Kidney (tissue), 13 donors: ENCODE measurements at regions not wholly inside any gene's neighbourhood (a gene's known extent, or its start where the extent isn't known, plus 50 kb on each side); places are given as distances from the start of the nearest gene placed in this dataset.

Source experiments
- DNase-seq, 5 donors: peaks; one replicate each; pipeline ENCODE4 v3.0.0-alpha.2; 2013 to 2020
- FAIRE-seq: peaks from 2 replicates; lab custom pipeline; 2012; peaks lifted over from hg19 to GRCh38; lab: Jason Lieb, UNC
- H3K27ac ChIP-seq, 2 donors: one replicate each; pipeline ENCODE4 v1.7.0; 2013; ENCODE audit warnings: low read depth in 2 of 2, low read length in 2 of 2, inconsistent platforms in 1 of 2
- H3K27me3 ChIP-seq: one replicate; pipeline ENCODE4 v1.7.1; 2013; ENCODE audit warnings: low read length, inconsistent platforms; ENCODE audit not compliant: control insufficient read depth, insufficient read depth
- H3K36me3 ChIP-seq, 3 donors: one replicate each; pipeline versions ENCODE4 v1.7.0 to v1.7.1; 2013; ENCODE audit warnings: low read length in 3 of 3, control low read depth in 1 of 3, inconsistent platforms in 1 of 3; ENCODE audit not compliant: insufficient read depth in 3 of 3, control insufficient read depth in 2 of 3
- H3K4me1 ChIP-seq, 3 donors: one replicate each; pipeline versions ENCODE4 v1.7.0 to v1.7.1; 2013; ENCODE audit warnings: low read length in 3 of 3, inconsistent platforms in 1 of 3, low read depth in 1 of 3; ENCODE audit not compliant: control insufficient read depth in 2 of 3, insufficient read depth in 2 of 3
- H3K4me3 ChIP-seq, 3 donors: one replicate each; pipeline versions ENCODE4 v1.7.0 to v1.8.1; 2013; ENCODE audit warnings: low read length in 3 of 3, control low read depth in 1 of 3, inconsistent platforms in 1 of 3
- H3K9ac ChIP-seq, 3 donors: one replicate each; pipeline versions ENCODE4 v1.7.0 to v1.7.1; 2013; ENCODE audit warnings: low read length in 3 of 3, control low read depth in 1 of 3, inconsistent platforms in 1 of 3
- H3K9me3 ChIP-seq, 3 donors: one replicate each; pipeline versions ENCODE4 v1.7.0 to v1.7.1; 2013; ENCODE audit warnings: low read length in 3 of 3, control low read depth in 1 of 3, inconsistent platforms in 1 of 3; ENCODE audit not compliant: control insufficient read depth in 2 of 3, insufficient read depth in 1 of 3
- intact Hi-C: fragments of 100-400 bp; cut with DNase I; formaldehyde crosslinking; loops from one replicate; pipeline ENCODE4 v1.11.1; 2022
- TF ChIP-seq, protein P1 (sequence below): IDR thresholded peaks from 3 replicates; pipeline ENCODE4 v1.5.1; 2012; ENCODE audit warnings: mild to moderate bottlenecking, moderate library complexity, borderline replicate concordance; ENCODE audit not compliant: insufficient read depth; ENCODE audit errors: extremely low read depth
- donor health status: control.
- donor health status: control.
- donor health status: control.
- donor health status: control.
- donor health status: control.
- donor health status: DM: yes; HTN: yes; CAD: no.
- donor health status: Normal renal cell carcinoma (clear cell type).

DNA sequence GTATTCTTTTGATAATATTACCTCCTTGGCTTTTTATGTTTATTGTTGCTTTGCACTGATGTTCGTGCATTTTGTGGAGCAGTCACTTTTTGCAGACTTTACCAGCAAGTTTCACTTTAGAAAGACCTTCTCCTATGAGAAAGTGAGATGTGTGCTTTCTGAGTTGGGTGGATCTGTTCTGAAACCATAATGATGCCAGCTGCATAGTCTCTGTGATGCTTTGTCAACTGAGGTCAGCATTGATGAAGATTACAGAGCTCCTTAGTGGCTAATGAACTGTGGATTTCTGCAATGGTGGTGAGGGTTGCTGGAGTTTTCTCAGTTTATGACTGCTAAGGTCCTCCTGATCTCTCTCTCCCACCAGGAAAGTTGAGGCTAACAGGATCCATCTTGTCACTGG lies 309.9 kb upstream of the SLITRK6 start:
- Histone ChIP-seq H3K27me3 (no peaks in the 10 kb centered on the region), H3K9ac (no peak overlapping the region), H3K27ac (no peak overlapping the region), H3K4me1 (no peaks in the 10 kb centered on the region), H3K9me3 (peaks cover 0 to 5% (median 2%) of the 10 kb centered on the region in 3 donors), H3K4me3 (no peak overlapping the region), H3K36me3 (no peaks in the 10 kb centered on the region)
- DNase-seq (no peak), FAIRE-seq (no peak)
- intact Hi-C loops = no loop called here
- TF ChIP-seq, protein P1, sequence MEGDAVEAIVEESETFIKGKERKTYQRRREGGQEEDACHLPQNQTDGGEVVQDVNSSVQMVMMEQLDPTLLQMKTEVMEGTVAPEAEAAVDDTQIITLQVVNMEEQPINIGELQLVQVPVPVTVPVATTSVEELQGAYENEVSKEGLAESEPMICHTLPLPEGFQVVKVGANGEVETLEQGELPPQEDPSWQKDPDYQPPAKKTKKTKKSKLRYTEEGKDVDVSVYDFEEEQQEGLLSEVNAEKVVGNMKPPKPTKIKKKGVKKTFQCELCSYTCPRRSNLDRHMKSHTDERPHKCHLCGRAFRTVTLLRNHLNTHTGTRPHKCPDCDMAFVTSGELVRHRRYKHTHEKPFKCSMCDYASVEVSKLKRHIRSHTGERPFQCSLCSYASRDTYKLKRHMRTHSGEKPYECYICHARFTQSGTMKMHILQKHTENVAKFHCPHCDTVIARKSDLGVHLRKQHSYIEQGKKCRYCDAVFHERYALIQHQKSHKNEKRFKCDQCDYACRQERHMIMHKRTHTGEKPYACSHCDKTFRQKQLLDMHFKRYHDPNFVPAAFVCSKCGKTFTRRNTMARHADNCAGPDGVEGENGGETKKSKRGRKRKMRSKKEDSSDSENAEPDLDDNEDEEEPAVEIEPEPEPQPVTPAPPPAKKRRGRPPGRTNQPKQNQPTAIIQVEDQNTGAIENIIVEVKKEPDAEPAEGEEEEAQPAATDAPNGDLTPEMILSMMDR = no peak

DNA sequence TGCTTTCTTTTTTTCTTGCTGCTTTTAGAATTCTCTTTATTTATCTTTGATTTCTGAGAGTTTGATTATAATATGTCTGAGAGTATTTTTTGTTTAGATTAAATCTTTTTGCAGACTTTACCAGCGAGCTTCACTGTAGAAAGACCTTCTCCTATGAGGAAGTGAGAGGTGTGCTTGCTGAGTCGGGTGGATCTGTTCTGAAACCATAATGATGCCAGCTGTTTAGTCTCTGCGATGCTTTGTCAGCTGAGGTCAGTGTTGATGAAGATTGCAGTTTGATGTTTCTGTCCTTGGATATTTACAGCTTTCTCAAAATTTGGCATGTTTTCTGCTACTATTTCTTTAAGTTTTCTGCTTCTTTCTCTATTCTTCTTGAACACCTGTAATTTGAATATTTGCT lies 309.1 kb upstream of the SLITRK6 start:
- no peaks in the 10 kb centered on the region for H3K36me3 ChIP-seq
- DNase-seq = no peak
- no peaks in the 10 kb centered on the region for H3K27me3 ChIP-seq
- H3K9me3 ChIP-seq = peaks cover 0 to 5% (median 2%) of the 10 kb centered on the region in 3 donors
- H3K4me3 ChIP-seq = no peak overlapping the region
- intact Hi-C loops = no loop called here
- H3K4me1 ChIP-seq = no peaks in the 10 kb centered on the region
- no peak overlapping the region for H3K9ac ChIP-seq
- no peak overlapping the region for H3K27ac ChIP-seq
- FAIRE-seq = no peak
- TF ChIP-seq, protein P1 = no peak

DNA sequence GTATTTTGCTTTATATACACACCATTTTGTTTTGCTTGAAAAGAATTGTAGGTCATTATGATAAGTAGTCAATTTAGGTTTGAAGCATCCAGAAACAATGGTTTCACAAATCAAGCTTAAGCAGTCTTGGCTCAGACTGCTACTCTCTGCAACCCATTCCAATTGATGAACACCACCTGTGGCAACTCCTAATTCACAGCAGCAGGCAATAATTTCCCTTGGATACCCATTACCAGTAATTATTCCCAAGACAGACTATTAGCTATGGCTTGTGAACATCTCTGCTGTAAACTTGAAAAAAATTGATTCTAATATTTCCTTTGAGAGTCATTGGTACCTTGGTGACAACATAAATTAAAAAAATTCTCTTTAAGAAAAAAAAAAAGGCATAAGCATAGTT lies 299.3 kb upstream of the SLITRK6 start:
- H3K9me3 ChIP-seq = peaks cover 0 to 3% (median 0%) of the 10 kb centered on the region in 3 donors
- no peaks in the 10 kb centered on the region for H3K36me3 ChIP-seq
- H3K9ac ChIP-seq = no peak overlapping the region
- TF ChIP-seq, protein P1 = no peak
- no peaks in the 10 kb centered on the region for H3K27me3 ChIP-seq
- FAIRE-seq (no peak), DNase-seq (no peak)
- no peak overlapping the region for H3K27ac ChIP-seq
- H3K4me3 ChIP-seq = no peak overlapping the region
- intact Hi-C loops = no loop called here
- H3K4me1 ChIP-seq = no peaks in the 10 kb centered on the region

DNA sequence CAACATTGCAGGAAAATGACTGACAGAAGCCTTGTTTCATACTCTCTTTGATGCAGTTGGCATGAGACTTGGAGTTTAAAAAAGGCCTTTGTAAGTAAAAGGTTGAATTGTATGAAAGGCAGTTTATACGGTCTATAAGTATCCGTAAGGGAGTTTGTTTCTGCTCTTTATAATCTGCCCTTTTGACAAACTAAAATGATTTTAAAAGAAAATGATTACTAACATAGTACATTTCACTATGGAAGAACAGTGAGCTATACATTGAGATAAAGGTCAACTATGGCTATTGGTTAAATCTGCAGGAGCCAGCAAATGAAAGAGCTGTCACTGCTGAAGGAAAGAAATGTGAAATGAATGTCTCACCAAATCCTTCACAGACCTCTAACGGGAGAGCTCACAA lies 296.1 kb upstream of the SLITRK6 start:
- Histone ChIP-seq H3K9me3 (no peaks in the 10 kb centered on the region), H3K27me3 (no peaks in the 10 kb centered on the region), H3K4me3 (no peak overlapping the region), H3K9ac (no peak overlapping the region), H3K36me3 (no peaks in the 10 kb centered on the region), H3K4me1 (no peaks in the 10 kb centered on the region), H3K27ac (no peak overlapping the region)
- no peak for DNase-seq
- TF ChIP-seq, protein P1 = no peak
- no peak for FAIRE-seq
- intact Hi-C loops = no loop called here
